ENCODE measurements at regions not wholly inside any gene's neighbourhood (a gene's known extent, or its start where the extent isn't known, plus 50 kb on each side); places are given as distances from the start of the nearest gene placed in this dataset.

- TF ChIP-seq POLR2A (IDR thresholded peaks at IDR 0.05; ENCODE audit: low read depth): no peak
- no peak for TF ChIP-seq POLR2AphosphoS5 (IDR thresholded peaks at IDR 0.05)
Measured at GRCh38 chr7:25444991-25445390, 216.7 kb upstream of the NPVF start.
